ENCODE measurements at regions not wholly inside any gene's neighbourhood (a gene's known extent, or its start where the extent isn't known, plus 50 kb on each side); places are given as distances from the start of the nearest gene placed in this dataset.

GRCh38 chr6:41466437-41466990 is 79.7 kb upstream of the FOXP4 start:
- H3K27me3 ChIP-seq: peaks cover 4 to 9% of the 10 kb centered on the region in 2 donors

GRCh38 chr6:41467061-41467460 is 79.1 kb upstream of the FOXP4 start:
- H3K27me3 ChIP-seq: peaks cover 4 to 9% of the 10 kb centered on the region in 2 donors

More at GRCh38 chr6:41466437-41466990, 79.7 kb upstream of the FOXP4 start:
- intact Hi-C loops (cut with DNase I; ENCODE audit: low total_unique reads): loop anchor here (10.0 kb wide), 1 partner anchor 118 kb away; no protein-coding TSS in a partner anchor
- TF ChIP-seq POLR2AphosphoS5 (IDR thresholded peaks at IDR 0.05) (no peak), CTCF (IDR thresholded peaks at IDR 0.05) (no peak), POLR2A (IDR thresholded peaks at IDR 0.05) (no peak)
- no peak overlapping the region for H3K4me3 ChIP-seq
- DNase-seq (ENCODE audit: low spot score in 2 of 2): no peak
- H3K9me3 ChIP-seq: no peaks in the 10 kb centered on the region
- no peaks in the 10 kb centered on the region for H3K4me1 ChIP-seq
- H3K27ac ChIP-seq: no peak overlapping the region
- H3K36me3 ChIP-seq: no peaks in the 10 kb centered on the region

GRCh38 chr6:41467627-41468404 is 78.4 kb upstream of the FOXP4 start:
- no peaks in the 10 kb centered on the region for H3K9me3 ChIP-seq
- H3K27me3 ChIP-seq: peaks cover 4 to 9% of the 10 kb centered on the region in 2 donors
- H3K27ac ChIP-seq: no peak overlapping the region
- no peak for DNase-seq (ENCODE audit: low spot score in 2 of 2)
- no peak overlapping the region for H3K4me3 ChIP-seq
- no peaks in the 10 kb centered on the region for H3K36me3 ChIP-seq
- H3K4me1 ChIP-seq: no peaks in the 10 kb centered on the region
- intact Hi-C loops (cut with DNase I; ENCODE audit: low total_unique reads): loop anchor here (1.0 to 10.0 kb wide), 2 partner anchors 41 to 117 kb away; no protein-coding TSS in a partner anchor
- TF ChIP-seq CTCF (IDR thresholded peaks at IDR 0.05) (no peak), POLR2A (IDR thresholded peaks at IDR 0.05) (no peak), POLR2AphosphoS5 (IDR thresholded peaks at IDR 0.05) (no peak)

More at GRCh38 chr6:41467061-41467460, 79.1 kb upstream of the FOXP4 start:
- Histone ChIP-seq H3K36me3 (no peaks in the 10 kb centered on the region), H3K27ac (no peak overlapping the region), H3K9me3 (no peaks in the 10 kb centered on the region), H3K4me3 (no peak overlapping the region), H3K4me1 (no peaks in the 10 kb centered on the region)
- DNase-seq (ENCODE audit: low spot score in 2 of 2): no peak
- no peak for TF ChIP-seq POLR2AphosphoS5 (IDR thresholded peaks at IDR 0.05)
- intact Hi-C loops (cut with DNase I; ENCODE audit: low total_unique reads): loop anchor here (10.0 kb wide), 1 partner anchor 118 kb away; no protein-coding TSS in a partner anchor

- Histone ChIP-seq H3K27me3 (peaks cover 4 to 9% of the 10 kb centered on the region in 2 donors), H3K9me3 (no peaks in the 10 kb centered on the region), H3K4me1 (no peaks in the 10 kb centered on the region), H3K36me3 (no peaks in the 10 kb centered on the region), H3K27ac (no peak overlapping the region), H3K4me3 (no peak overlapping the region)
- TF ChIP-seq CTCF (IDR thresholded peaks at IDR 0.05) (no peak), POLR2AphosphoS5 (IDR thresholded peaks at IDR 0.05) (no peak), POLR2A (IDR thresholded peaks at IDR 0.05) (no peak)
- no peak for DNase-seq (ENCODE audit: low spot score in 2 of 2)
- intact Hi-C loops (cut with DNase I; ENCODE audit: low total_unique reads): loop anchor here (10.0 kb wide), 1 partner anchor 115 kb away; no protein-coding TSS in a partner anchor
Observed at GRCh38 chr6:41469156-41470028, 76.8 kb upstream of the FOXP4 start.

- H3K4me1 ChIP-seq: no peaks in the 10 kb centered on the region
- DNase-seq (ENCODE audit: low spot score in 2 of 2): no peak
- peak overlapping the region in 2 of 3 donors; percentile 36 to 60 for H3K4me3 ChIP-seq
- peaks cover 4 to 9% of the 10 kb centered on the region in 2 donors for H3K27me3 ChIP-seq
- H3K36me3 ChIP-seq: no peaks in the 10 kb centered on the region
- H3K27ac ChIP-seq: peak overlapping the region; percentile 63 to 71
- TF ChIP-seq POLR2A (IDR thresholded peaks at IDR 0.05) (no peak), POLR2AphosphoS5 (IDR thresholded peaks at IDR 0.05) (no peak), CTCF (IDR thresholded peaks at IDR 0.05) (no peak)
- intact Hi-C loops (cut with DNase I; ENCODE audit: low total_unique reads): no loop called here
- H3K9me3 ChIP-seq: no peaks in the 10 kb centered on the region
Observed at GRCh38 chr6:41470029-41470330, 76.2 kb upstream of the FOXP4 start.
